ENCODE measurements at regions not wholly inside any gene's neighbourhood (a gene's known extent, or its start where the extent isn't known, plus 50 kb on each side); places are given as distances from the start of the nearest gene placed in this dataset.

GRCh38 chr2:15839426-15840124 lies 100.8 kb upstream of the MYCN start (continued):
- TF ChIP-seq CBX5 (IDR thresholded peaks at IDR 0.05; ENCODE audit: low read depth, low read length) (no peak), KDM5A (IDR thresholded peaks at IDR 0.05; ENCODE audit: low read length) (no peak), POLR2AphosphoS5 (IDR thresholded peaks at IDR 0.05; ENCODE audit: low read depth, low read length) (no peak), SRF (IDR thresholded peaks at IDR 0.05; ENCODE audit: low read depth, low read length) (no peak), ASH2L (IDR thresholded peaks at IDR 0.05; ENCODE audit: low read length) (no peak)
